ENCODE measurements at regions not wholly inside any gene's neighbourhood (a gene's known extent, or its start where the extent isn't known, plus 50 kb on each side); places are given as distances from the start of the nearest gene placed in this dataset.

GRCh38 chr10:130989670-130990232 lies 321.8 kb downstream of the TCERG1L start:
- H3K27me3 Mint-ChIP-seq (ENCODE audit: low read depth) = no peaks in the 10 kb centered on the region
- H3K4me1 Mint-ChIP-seq (ENCODE audit: low read depth) = no peaks in the 10 kb centered on the region
- no peak for DNase-seq
- H3K4me3 Mint-ChIP-seq = no peak overlapping the region
- H3K9me3 Mint-ChIP-seq = no peaks in the 10 kb centered on the region
- H3K27ac Mint-ChIP-seq = no peak overlapping the region
- CTCF ChIA-PET = no interaction called here
- intact Hi-C loops (cut with micrococcal nuclease) = no loop called here
- no peaks in the 10 kb centered on the region for H3K36me3 Mint-ChIP-seq (ENCODE audit: low read depth)

- H3K27ac Mint-ChIP-seq = no peak overlapping the region
- no peak overlapping the region for H3K4me3 Mint-ChIP-seq
- intact Hi-C loops (cut with micrococcal nuclease) = no loop called here
- H3K27me3 Mint-ChIP-seq (ENCODE audit: low read depth) = no peaks in the 10 kb centered on the region
- CTCF ChIA-PET = no interaction called here
- H3K4me1 Mint-ChIP-seq (ENCODE audit: low read depth) = no peaks in the 10 kb centered on the region
- no peaks in the 10 kb centered on the region for H3K9me3 Mint-ChIP-seq
- no peak for DNase-seq
- H3K36me3 Mint-ChIP-seq (ENCODE audit: low read depth) = no peaks in the 10 kb centered on the region
These were observed 321.0 kb downstream of the TCERG1L start for GRCh38 chr10:130990486-130990885.

DNA sequence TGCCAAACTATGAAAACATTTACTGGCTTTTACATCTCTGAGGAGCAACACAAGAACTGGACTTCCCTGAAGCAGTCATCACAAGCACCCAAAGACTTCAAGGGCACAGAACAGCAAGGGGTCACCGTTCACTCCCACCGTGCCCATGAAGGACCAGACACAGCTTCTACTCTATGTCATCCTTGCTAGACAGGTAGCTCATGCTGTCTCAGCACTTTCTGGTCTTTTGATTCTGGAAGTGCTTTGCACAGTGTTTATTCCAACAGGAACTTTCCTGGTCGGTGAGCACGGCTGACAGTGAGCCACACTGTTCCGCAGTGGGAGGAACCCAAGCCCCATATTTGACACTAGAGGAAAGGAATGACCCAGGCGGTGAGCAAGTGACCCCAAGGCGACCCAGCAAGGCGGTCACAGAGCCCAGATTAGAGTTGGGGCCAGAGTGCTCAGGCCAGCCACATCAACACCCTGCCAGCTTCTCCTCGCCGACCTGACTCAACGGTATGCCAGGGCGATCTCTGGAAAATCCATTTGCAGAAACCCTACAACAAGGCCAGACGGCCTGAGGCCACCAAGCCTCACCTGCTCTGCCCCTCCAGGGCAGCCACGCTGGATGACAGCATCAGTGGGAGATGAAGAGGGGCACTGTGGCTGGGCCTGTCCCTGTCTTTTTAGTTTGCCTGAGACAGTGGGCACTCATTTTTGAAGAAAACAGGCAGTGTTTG lies 318.6 kb downstream of the TCERG1L start:
- Mint-ChIP-seq H3K27ac (no peak overlapping the region), H3K4me3 (no peak overlapping the region), H3K36me3 (ENCODE audit: low read depth) (no peaks in the 10 kb centered on the region), H3K27me3 (ENCODE audit: low read depth) (peaks cover 5% of the 10 kb centered on the region), H3K4me1 (ENCODE audit: low read depth) (no peaks in the 10 kb centered on the region), H3K9me3 (peaks cover 7% of the 10 kb centered on the region)
- CTCF ChIA-PET = no interaction called here
- DNase-seq = no peak
- intact Hi-C loops (cut with micrococcal nuclease) = no loop called here

DNA sequence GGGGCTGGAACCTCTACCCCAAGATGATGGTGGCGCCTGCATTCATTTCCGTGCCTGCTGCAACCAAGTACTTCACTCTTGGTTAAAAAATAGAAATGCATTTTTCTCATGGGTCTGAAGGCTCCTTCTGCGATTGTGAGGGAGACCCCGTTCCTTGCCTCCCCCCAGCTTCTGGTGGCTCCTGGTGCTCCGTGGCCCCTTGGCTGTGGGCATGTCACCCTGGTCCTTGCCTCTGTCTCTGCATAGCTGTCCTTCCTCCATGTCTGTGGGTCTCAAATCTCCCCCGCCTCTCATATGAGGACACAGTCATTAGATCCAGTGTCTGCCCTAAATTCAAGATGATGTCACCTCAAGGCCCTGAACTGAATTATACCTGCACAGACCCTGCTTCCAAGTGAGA lies 317.9 kb downstream of the TCERG1L start:
- peaks cover 5% of the 10 kb centered on the region for H3K27me3 Mint-ChIP-seq (ENCODE audit: low read depth)
- intact Hi-C loops (cut with micrococcal nuclease) = no loop called here
- no peaks in the 10 kb centered on the region for H3K4me1 Mint-ChIP-seq (ENCODE audit: low read depth)
- no peak overlapping the region for H3K27ac Mint-ChIP-seq
- DNase-seq = no peak
- no peak overlapping the region for H3K4me3 Mint-ChIP-seq
- CTCF ChIA-PET = no interaction called here
- H3K9me3 Mint-ChIP-seq = peaks cover 7% of the 10 kb centered on the region
- H3K36me3 Mint-ChIP-seq (ENCODE audit: low read depth) = no peaks in the 10 kb centered on the region

- CTCF ChIA-PET = no interaction called here
- intact Hi-C loops (cut with micrococcal nuclease) = no loop called here
- peaks cover 5% of the 10 kb centered on the region for H3K27me3 Mint-ChIP-seq (ENCODE audit: low read depth)
- no peak for DNase-seq
- peaks cover 7% of the 10 kb centered on the region for H3K9me3 Mint-ChIP-seq
- no peak overlapping the region for H3K27ac Mint-ChIP-seq
- H3K36me3 Mint-ChIP-seq (ENCODE audit: low read depth) = no peaks in the 10 kb centered on the region
- no peak overlapping the region for H3K4me3 Mint-ChIP-seq
- no peaks in the 10 kb centered on the region for H3K4me1 Mint-ChIP-seq (ENCODE audit: low read depth)
These were observed 317.3 kb downstream of the TCERG1L start for GRCh38 chr10:130994191-130994590.

DNA sequence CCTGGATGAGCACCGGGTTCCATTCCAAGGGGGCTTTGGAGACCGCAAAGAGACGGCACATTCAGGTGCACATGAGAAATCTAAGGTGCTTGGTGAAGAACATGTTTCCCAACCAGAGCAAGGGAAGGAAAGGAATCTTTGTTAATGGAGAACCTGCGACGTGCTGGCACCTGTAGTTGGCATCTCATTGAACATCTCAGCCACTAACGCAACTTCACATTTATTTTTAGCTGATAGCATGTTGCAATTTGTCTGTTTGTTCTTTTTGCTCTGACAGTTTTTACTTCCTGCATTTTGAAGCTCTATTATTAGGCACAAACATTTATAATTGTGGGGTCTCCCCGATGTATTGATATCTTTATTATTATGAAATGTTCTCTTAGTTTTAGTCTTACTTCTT lies 316.7 kb downstream of the TCERG1L start:
- Mint-ChIP-seq H3K27ac (no peak overlapping the region), H3K4me3 (no peak overlapping the region), H3K9me3 (peaks cover 7% of the 10 kb centered on the region), H3K4me1 (ENCODE audit: low read depth) (no peaks in the 10 kb centered on the region), H3K27me3 (ENCODE audit: low read depth) (peaks cover 5% of the 10 kb centered on the region), H3K36me3 (ENCODE audit: low read depth) (no peaks in the 10 kb centered on the region)
- no peak for DNase-seq
- CTCF ChIA-PET = no interaction called here
- intact Hi-C loops (cut with micrococcal nuclease) = no loop called here

- peaks cover 7% of the 10 kb centered on the region for H3K9me3 Mint-ChIP-seq
- CTCF ChIA-PET = no interaction called here
- intact Hi-C loops (cut with micrococcal nuclease) = no loop called here
These were observed 314.1 kb downstream of the TCERG1L start for GRCh38 chr10:130997267-130998045.

GRCh38 chr10:130998046-130998435 lies 313.5 kb downstream of the TCERG1L start:
- no peak overlapping the region for H3K27ac Mint-ChIP-seq
- H3K9me3 Mint-ChIP-seq = peaks cover 7% of the 10 kb centered on the region
- H3K36me3 Mint-ChIP-seq (ENCODE audit: low read depth) = no peaks in the 10 kb centered on the region
- no peak overlapping the region for H3K4me3 Mint-ChIP-seq
- intact Hi-C loops (cut with micrococcal nuclease) = no loop called here
- CTCF ChIA-PET = no interaction called here
- DNase-seq = no peak
- H3K4me1 Mint-ChIP-seq (ENCODE audit: low read depth) = no peaks in the 10 kb centered on the region
- peaks cover 5% of the 10 kb centered on the region for H3K27me3 Mint-ChIP-seq (ENCODE audit: low read depth)

More at GRCh38 chr10:130997267-130998045, 314.1 kb downstream of the TCERG1L start:
- no peak for DNase-seq
- H3K27ac Mint-ChIP-seq = no peak overlapping the region
- H3K4me3 Mint-ChIP-seq = no peak overlapping the region
- H3K4me1 Mint-ChIP-seq (ENCODE audit: low read depth) = no peaks in the 10 kb centered on the region
- H3K27me3 Mint-ChIP-seq (ENCODE audit: low read depth) = peaks cover 5% of the 10 kb centered on the region
- no peaks in the 10 kb centered on the region for H3K36me3 Mint-ChIP-seq (ENCODE audit: low read depth)

DNA sequence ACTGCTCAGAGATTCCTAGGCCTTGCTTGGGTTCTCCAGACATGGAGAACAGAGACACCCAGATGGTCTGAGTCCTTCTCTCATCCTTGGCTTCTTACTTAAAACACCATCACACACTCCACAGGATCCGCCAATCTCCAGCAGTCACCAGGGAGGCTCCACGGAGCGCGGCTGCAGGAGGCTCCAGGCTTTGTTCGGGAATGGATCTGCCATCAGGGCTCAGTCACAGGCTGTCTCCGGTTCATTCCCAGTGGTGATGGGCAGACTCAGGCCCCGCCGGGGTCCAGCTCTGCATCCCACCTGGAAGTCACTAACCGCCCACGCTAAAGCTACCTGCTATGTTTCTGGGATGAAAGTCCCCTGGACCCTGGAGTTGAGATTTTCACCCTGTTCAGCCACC lies 312.9 kb downstream of the TCERG1L start:
- Mint-ChIP-seq H3K4me3 (no peak overlapping the region), H3K27ac (no peak overlapping the region), H3K36me3 (ENCODE audit: low read depth) (no peaks in the 10 kb centered on the region), H3K9me3 (peaks cover 7% of the 10 kb centered on the region), H3K4me1 (ENCODE audit: low read depth) (no peaks in the 10 kb centered on the region), H3K27me3 (ENCODE audit: low read depth) (peaks cover 5% of the 10 kb centered on the region)
- CTCF ChIA-PET = no interaction called here
- intact Hi-C loops (cut with micrococcal nuclease) = no loop called here
- no peak for DNase-seq

DNA sequence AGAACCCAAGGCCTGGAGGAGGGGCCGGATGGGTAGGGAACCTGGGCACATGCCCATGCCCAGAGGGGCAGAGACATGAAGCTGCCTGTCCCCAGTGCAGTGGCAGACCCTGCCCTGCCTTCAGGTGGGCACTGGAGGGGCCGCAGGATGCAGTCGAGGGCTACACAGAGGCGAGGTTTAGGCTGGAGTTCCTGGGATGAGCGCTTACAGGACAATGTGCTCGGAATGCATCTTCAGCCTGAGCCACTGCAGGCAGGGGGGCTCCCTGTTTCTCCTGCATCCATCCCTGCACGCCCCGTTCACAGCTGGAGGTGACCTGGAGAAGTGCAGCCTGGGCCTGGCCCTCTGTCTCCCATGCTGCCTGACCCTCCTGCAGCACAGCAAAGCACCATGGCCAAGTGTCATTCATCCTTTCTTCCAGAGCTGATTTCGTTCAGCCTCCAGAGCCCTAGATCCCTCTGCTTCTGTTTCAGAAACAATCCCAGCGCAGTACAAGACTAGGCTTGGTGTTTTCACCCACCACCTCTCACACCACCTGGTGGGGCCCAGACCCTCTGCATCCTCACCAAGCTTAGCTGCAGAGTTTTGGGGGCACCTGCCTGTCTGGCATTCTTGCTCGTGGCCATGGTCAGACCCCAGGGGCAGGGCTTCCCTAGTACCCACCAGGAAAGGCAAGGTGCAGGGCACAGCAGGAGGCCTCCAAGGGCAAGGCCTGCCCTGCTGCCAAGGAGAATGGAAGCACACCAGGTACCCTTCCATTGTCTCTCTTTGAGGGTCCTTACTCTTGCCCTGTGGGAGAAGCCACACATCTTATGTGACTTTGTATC lies 311.9 kb downstream of the TCERG1L start:
- DNase-seq = no peak
- no peaks in the 10 kb centered on the region for H3K4me1 Mint-ChIP-seq (ENCODE audit: low read depth)
- H3K36me3 Mint-ChIP-seq (ENCODE audit: low read depth) = no peaks in the 10 kb centered on the region
- H3K9me3 Mint-ChIP-seq = peaks cover 7% of the 10 kb centered on the region
- no peak overlapping the region for H3K4me3 Mint-ChIP-seq
- no peak overlapping the region for H3K27ac Mint-ChIP-seq
- H3K27me3 Mint-ChIP-seq (ENCODE audit: low read depth) = peaks cover 5% of the 10 kb centered on the region
- intact Hi-C loops (cut with micrococcal nuclease) = no loop called here
- CTCF ChIA-PET = no interaction called here

GRCh38 chr10:131000244-131000643 lies 311.3 kb downstream of the TCERG1L start:
- Mint-ChIP-seq H3K4me1 (ENCODE audit: low read depth) (no peaks in the 10 kb centered on the region), H3K9me3 (peaks cover 7% of the 10 kb centered on the region), H3K27me3 (ENCODE audit: low read depth) (peaks cover 5% of the 10 kb centered on the region), H3K36me3 (ENCODE audit: low read depth) (no peaks in the 10 kb centered on the region), H3K27ac (no peak overlapping the region), H3K4me3 (no peak overlapping the region)
- intact Hi-C loops (cut with micrococcal nuclease) = no loop called here
- DNase-seq = no peak
- CTCF ChIA-PET = no interaction called here

DNA sequence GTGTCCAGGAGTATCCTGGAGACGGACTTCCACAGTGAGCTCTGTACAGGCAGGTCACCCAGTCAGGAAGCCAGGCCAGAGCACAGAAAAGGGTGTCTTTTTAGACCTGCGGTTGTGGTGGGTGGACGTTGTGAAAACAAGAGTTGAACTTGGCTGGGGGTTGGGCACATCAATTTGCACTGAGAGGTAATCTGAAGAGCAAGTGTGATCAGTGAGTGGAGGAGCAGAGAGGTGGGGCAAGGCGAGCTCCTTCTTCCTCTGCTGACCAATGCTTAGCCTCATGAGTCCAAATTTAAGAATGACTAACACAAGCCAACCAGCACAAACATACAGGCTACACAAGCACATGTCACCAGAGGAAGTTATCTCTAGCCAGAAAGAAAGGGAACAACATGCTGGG lies 310.8 kb downstream of the TCERG1L start:
- H3K36me3 Mint-ChIP-seq (ENCODE audit: low read depth) = no peaks in the 10 kb centered on the region

More for the DNA sequence above, 310.8 kb downstream of the TCERG1L start:
- intact Hi-C loops (cut with micrococcal nuclease) = no loop called here
- CTCF ChIA-PET = no interaction called here
- H3K27me3 Mint-ChIP-seq (ENCODE audit: low read depth) = peaks cover 5% of the 10 kb centered on the region
- H3K4me1 Mint-ChIP-seq (ENCODE audit: low read depth) = no peaks in the 10 kb centered on the region
- H3K4me3 Mint-ChIP-seq = no peak overlapping the region
- DNase-seq = no peak
- no peak overlapping the region for H3K27ac Mint-ChIP-seq
- peaks cover 10% of the 10 kb centered on the region for H3K9me3 Mint-ChIP-seq
